Nephron (organoid): ENCODE measurements at regions not wholly inside any gene's neighbourhood (a gene's known extent, or its start where the extent isn't known, plus 50 kb on each side); places are given as distances from the start of the nearest gene placed in this dataset.
A peak's percentile ranks its signal among the peaks of the same experiment; 100 is the strongest.

Source experiments
- H3K27ac Mint-ChIP-seq, 3 experiments: 2 replicates each; pipeline ENCODE4 v1.8.0; 2020; ENCODE audit warnings: mixed read lengths in 3 of 3, mild to moderate bottlenecking in 2 of 3, moderate library complexity in 1 of 3
- H3K27me3 Mint-ChIP-seq: 2 replicates; pipeline ENCODE4 v1.8.0; 2021; ENCODE audit warnings: low read depth, mild to moderate bottlenecking, moderate library complexity, mixed read lengths
- H3K36me3 Mint-ChIP-seq: 2 replicates; pipeline ENCODE4 v1.8.0; 2020; ENCODE audit warnings: low read depth, mixed read lengths
- H3K4me1 Mint-ChIP-seq: 2 replicates; pipeline ENCODE4 v1.8.0; 2020; ENCODE audit warnings: mixed read lengths
- H3K4me3 Mint-ChIP-seq, 3 experiments: 2 replicates each; pipeline ENCODE4 v1.8.0; 2020; ENCODE audit warnings: mild to moderate bottlenecking in 3 of 3, mixed read lengths in 3 of 3, moderate library complexity in 2 of 3
- H3K9me3 Mint-ChIP-seq: 2 replicates; pipeline ENCODE4 v1.8.0; 2020; ENCODE audit warnings: mixed read lengths
- CTCF ChIP-seq, 3 experiments: fragments of 200-600 bp; sonication (generic); IDR thresholded peaks; one replicate each; pipeline ENCODE4 v1.5.0; 2021; ENCODE audit warnings: antibody characterized with exemption in 3 of 3; ENCODE audit not compliant: unreplicated experiment in 3 of 3

- no peak overlapping the region for H3K27ac Mint-ChIP-seq
- peaks cover 26% of the 10 kb centered on the region for H3K9me3 Mint-ChIP-seq
- H3K4me1 Mint-ChIP-seq, result no peaks in the 10 kb centered on the region
- no peak overlapping the region for H3K4me3 Mint-ChIP-seq
- no peak for TF ChIP-seq CTCF (IDR thresholded peaks at IDR 0.05; ENCODE audit: unreplicated experiment in 3 of 3)
- peaks cover 16% of the 10 kb centered on the region for H3K36me3 Mint-ChIP-seq
- no peaks in the 10 kb centered on the region for H3K27me3 Mint-ChIP-seq
Measured at GRCh38 chr14:45868377-45868776, 615.4 kb upstream of the MIS18BP1 start.

GRCh38 chr14:45867046-45867894 lies 614.3 kb upstream of the MIS18BP1 start:
- H3K27me3 Mint-ChIP-seq, result no peaks in the 10 kb centered on the region
- no peak overlapping the region for H3K27ac Mint-ChIP-seq
- TF ChIP-seq CTCF (IDR thresholded peaks at IDR 0.05; ENCODE audit: unreplicated experiment in 3 of 3), result no peak
- peaks cover 16% of the 10 kb centered on the region for H3K36me3 Mint-ChIP-seq
- no peaks in the 10 kb centered on the region for H3K4me1 Mint-ChIP-seq
- H3K9me3 Mint-ChIP-seq, result peaks cover 24% of the 10 kb centered on the region
- H3K4me3 Mint-ChIP-seq, result no peak overlapping the region

- no peaks in the 10 kb centered on the region for H3K4me1 Mint-ChIP-seq
- no peak overlapping the region for H3K27ac Mint-ChIP-seq
- no peaks in the 10 kb centered on the region for H3K9me3 Mint-ChIP-seq
- no peak overlapping the region for H3K4me3 Mint-ChIP-seq
- H3K36me3 Mint-ChIP-seq, result no peaks in the 10 kb centered on the region
- TF ChIP-seq CTCF (IDR thresholded peaks at IDR 0.05; ENCODE audit: unreplicated experiment in 3 of 3), result peak in 2 of 3 experiments; percentile 45 to 52
- no peaks in the 10 kb centered on the region for H3K27me3 Mint-ChIP-seq
Measured at GRCh38 chr14:45838597-45838996, 585.6 kb upstream of the MIS18BP1 start.

- peaks cover 3% of the 10 kb centered on the region for H3K27me3 Mint-ChIP-seq
- no peak for TF ChIP-seq CTCF (IDR thresholded peaks at IDR 0.05; ENCODE audit: unreplicated experiment in 3 of 3)
- H3K27ac Mint-ChIP-seq, result no peak overlapping the region
- H3K4me3 Mint-ChIP-seq, result no peak overlapping the region
- no peaks in the 10 kb centered on the region for H3K4me1 Mint-ChIP-seq
- no peaks in the 10 kb centered on the region for H3K36me3 Mint-ChIP-seq
- peaks cover 3% of the 10 kb centered on the region for H3K9me3 Mint-ChIP-seq
Measured at GRCh38 chr14:45819107-45819506, 566.1 kb upstream of the MIS18BP1 start.

- Mint-ChIP-seq H3K9me3 (peaks cover under 1% of the 10 kb centered on the region), H3K4me1 (peaks cover 17% of the 10 kb centered on the region), H3K27ac (peak overlapping the region; percentile 15 to 88 (median 68)), H3K36me3 (no peaks in the 10 kb centered on the region), H3K27me3 (no peaks in the 10 kb centered on the region), H3K4me3 (no peak overlapping the region)
- no peak for TF ChIP-seq CTCF (IDR thresholded peaks at IDR 0.05; ENCODE audit: unreplicated experiment in 3 of 3)
Measured at GRCh38 chr14:45811155-45811554, 558.2 kb upstream of the MIS18BP1 start.
